ENCODE measurements at regions not wholly inside any gene's neighbourhood (a gene's known extent, or its start where the extent isn't known, plus 50 kb on each side); places are given as distances from the start of the nearest gene placed in this dataset.

DNA sequence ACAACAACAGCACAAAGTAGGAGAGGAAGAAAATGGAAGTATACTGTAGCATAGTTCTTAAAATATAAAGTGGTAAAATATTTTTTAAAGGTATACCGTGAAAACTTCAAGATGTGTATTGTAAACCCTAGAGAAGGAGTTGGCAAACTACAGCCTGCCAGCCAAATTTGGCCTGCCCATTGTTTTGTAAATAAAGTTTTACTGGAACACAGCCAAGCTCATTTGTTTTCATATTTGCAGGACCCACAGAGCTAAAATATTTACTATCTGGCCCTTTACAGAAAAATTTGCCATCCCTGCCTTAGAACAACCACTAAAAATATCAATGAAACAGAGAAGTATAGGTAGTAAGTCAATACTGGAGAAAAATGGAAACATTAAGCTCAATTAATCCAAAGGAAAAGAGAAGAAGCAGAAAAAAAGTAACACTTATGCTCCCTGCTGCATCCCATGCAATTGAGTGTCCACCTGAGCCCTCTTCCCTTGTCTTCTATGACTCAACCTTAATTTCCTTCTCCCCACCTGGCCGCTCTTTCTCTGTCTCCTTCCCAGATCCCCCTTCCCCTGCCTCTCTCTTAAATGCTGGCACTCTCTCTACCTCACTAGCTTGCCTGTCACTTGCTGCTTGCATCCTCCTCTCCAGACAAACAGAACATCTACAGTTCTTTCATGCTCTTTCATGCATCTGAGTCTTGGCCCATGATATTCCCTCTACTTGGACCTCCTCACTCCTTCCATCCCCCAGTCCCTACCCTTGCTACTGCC, 50.6 kb upstream of the FER start:
- TF ChIP-seq, protein P1, sequence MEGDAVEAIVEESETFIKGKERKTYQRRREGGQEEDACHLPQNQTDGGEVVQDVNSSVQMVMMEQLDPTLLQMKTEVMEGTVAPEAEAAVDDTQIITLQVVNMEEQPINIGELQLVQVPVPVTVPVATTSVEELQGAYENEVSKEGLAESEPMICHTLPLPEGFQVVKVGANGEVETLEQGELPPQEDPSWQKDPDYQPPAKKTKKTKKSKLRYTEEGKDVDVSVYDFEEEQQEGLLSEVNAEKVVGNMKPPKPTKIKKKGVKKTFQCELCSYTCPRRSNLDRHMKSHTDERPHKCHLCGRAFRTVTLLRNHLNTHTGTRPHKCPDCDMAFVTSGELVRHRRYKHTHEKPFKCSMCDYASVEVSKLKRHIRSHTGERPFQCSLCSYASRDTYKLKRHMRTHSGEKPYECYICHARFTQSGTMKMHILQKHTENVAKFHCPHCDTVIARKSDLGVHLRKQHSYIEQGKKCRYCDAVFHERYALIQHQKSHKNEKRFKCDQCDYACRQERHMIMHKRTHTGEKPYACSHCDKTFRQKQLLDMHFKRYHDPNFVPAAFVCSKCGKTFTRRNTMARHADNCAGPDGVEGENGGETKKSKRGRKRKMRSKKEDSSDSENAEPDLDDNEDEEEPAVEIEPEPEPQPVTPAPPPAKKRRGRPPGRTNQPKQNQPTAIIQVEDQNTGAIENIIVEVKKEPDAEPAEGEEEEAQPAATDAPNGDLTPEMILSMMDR (IDR thresholded peaks at IDR 0.05): no peak
- TF ChIP-seq POLR2A (IDR thresholded peaks at IDR 0.05): no peak
